GM21367 (cell line): ENCODE measurements at regions not wholly inside any gene's neighbourhood (a gene's known extent, or its start where the extent isn't known, plus 50 kb on each side); places are given as distances from the start of the nearest gene placed in this dataset.

Experiments used
- ATAC-seq: cut with Tn5 transposase; IDR thresholded peaks from one replicate; pipeline ENCODE4 v1.9.1; 2021; ENCODE audit not compliant: unreplicated experiment

- ATAC-seq = no peak
Observed at GRCh38 chr3:194832346-194833104, 146.8 kb downstream of the FAM43A start.

- no peak for ATAC-seq
Observed at GRCh38 chr3:194833114-194833910, 147.6 kb downstream of the FAM43A start.

- no peak for ATAC-seq
Observed at GRCh38 chr3:194836661-194837060, 151.0 kb downstream of the FAM43A start.

- no peak for ATAC-seq
Observed at GRCh38 chr3:194837457-194838127, 151.9 kb downstream of the FAM43A start.

GRCh38 chr3:194838236-194838635 lies 152.6 kb downstream of the FAM43A start:
- no peak for ATAC-seq

GRCh38 chr3:194840661-194841514 lies 155.2 kb downstream of the FAM43A start:
- no peak for ATAC-seq

GRCh38 chr3:194841515-194841841 lies 155.8 kb downstream of the FAM43A start:
- no peak for ATAC-seq

GRCh38 chr3:194843556-194843955 lies 157.9 kb downstream of the FAM43A start:
- no peak for ATAC-seq

GRCh38 chr3:194844046-194844445 lies 158.4 kb downstream of the FAM43A start:
- no peak for ATAC-seq

- no peak for ATAC-seq
Observed at GRCh38 chr3:194849166-194849875, 163.6 kb downstream of the FAM43A start.

- no peak for ATAC-seq
Observed at GRCh38 chr3:194851254-194851653, 165.6 kb downstream of the FAM43A start.

GRCh38 chr3:194851941-194852340 lies 166.3 kb downstream of the FAM43A start:
- ATAC-seq = no peak

GRCh38 chr3:194852345-194852744 lies 166.7 kb downstream of the FAM43A start:
- ATAC-seq = no peak

- ATAC-seq = no peak
Observed at GRCh38 chr3:194852831-194853508, 167.3 kb downstream of the FAM43A start.

- no peak for ATAC-seq
Observed at GRCh38 chr3:194854206-194854605, 168.5 kb downstream of the FAM43A start.

- no peak for ATAC-seq
Observed at GRCh38 chr3:194854659-194855390, 169.1 kb downstream of the FAM43A start.

GRCh38 chr3:194856296-194856695 lies 170.6 kb downstream of the FAM43A start:
- no peak for ATAC-seq

GRCh38 chr3:194857469-194858113 lies 171.9 kb downstream of the FAM43A start:
- no peak for ATAC-seq

GRCh38 chr3:194858382-194858781 lies 172.7 kb downstream of the FAM43A start:
- ATAC-seq = no peak
